ENCODE measurements at regions not wholly inside any gene's neighbourhood (a gene's known extent, or its start where the extent isn't known, plus 50 kb on each side); places are given as distances from the start of the nearest gene placed in this dataset.

DNA sequence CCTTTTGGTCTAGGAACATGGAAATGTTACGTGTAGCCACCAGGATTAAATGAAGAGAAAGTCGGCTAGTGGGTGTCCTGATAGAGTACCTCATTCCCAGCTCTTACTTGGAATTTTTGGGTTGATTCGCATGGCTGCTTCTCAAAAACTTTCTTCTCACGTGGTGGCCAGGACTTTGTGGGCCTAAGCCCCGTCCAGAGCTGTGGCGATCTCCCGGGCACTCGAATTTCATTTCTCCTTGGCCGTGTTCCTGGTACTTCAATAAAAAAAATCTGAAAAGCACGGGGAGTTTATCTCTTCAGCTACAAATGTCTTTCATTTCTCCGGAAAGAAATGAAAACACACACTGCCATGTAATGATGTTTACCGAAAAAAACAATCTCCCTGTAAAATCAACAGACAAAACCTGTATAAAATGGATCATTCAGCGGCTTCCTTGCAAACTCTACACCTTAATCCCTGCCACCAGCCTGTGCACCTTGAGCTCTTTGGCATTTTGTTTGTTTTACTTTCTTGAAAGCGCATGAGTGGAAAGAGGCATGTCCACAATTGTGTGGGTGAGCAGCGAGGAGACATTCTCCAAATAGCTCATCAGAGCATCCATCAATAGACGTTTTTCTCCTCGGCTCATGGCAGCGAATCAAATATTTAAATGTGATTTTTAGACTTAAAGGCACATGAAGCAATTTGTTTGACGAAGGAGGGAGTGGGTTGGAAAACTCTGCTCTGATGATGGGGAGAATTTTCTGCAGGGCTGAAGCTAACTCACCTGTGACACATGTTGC is 173.1 kb downstream of the TFAP2C start:
- DNase-seq (ENCODE audit: low spot score): no peak

DNA sequence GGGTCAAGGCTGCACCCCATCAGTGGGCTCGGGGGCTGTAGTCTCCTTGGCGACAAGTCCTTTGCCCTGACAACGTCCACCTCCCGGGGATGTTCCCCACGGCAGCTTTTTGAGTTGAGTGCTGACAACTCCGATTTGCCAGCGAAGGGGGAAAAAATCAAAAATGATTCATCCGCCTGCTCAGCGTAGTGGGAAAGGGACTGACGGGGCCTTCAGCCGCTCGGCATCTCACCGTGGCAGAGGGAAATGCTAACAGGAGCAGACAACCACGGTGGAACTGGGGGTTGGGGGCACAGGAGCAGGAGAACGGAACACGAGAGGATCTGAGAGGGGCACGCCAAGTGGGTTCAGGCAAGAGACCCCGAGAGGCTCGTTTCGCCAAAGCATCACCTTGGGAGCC is 173.7 kb downstream of the TFAP2C start:
- DNase-seq (ENCODE audit: low spot score): no peak

DNA sequence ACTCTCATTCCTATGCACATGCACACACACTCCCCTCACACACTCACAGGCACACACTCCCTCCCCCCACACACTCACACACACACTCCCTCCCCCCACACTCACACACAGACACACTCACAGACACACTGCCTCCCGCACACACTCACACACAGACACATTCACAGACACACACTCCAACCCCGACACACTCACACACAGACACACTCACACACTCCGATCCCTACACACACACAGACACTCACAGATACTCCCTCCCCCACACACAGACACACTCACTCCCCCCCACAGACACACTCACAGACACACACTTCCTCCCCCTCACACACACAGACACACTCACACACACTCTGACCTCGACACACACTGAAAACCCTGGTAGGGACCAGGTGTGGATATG is 176.2 kb downstream of the TFAP2C start:
- DNase-seq (ENCODE audit: low spot score): no peak

DNA sequence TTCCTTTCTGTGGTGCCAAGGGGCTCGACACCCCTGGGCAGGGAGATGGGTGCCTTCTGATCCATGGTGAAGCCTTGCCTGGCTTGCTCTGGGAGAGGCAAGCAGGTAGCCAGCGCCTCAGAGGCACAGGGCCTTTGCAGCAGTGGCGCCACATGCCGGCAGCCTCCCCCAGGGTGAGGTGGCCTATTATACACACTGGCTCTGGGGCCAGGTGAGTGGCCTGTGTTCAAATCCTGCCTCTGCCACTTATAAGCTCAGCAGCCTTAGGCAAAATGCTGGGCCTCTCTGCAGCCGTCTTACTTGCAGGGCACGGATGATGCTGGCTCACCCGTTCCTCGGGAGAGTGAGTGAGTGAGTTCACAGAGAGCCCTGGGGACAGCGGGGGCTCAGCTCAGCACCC is 176.9 kb downstream of the TFAP2C start:
- no peak for DNase-seq (ENCODE audit: low spot score)

DNA sequence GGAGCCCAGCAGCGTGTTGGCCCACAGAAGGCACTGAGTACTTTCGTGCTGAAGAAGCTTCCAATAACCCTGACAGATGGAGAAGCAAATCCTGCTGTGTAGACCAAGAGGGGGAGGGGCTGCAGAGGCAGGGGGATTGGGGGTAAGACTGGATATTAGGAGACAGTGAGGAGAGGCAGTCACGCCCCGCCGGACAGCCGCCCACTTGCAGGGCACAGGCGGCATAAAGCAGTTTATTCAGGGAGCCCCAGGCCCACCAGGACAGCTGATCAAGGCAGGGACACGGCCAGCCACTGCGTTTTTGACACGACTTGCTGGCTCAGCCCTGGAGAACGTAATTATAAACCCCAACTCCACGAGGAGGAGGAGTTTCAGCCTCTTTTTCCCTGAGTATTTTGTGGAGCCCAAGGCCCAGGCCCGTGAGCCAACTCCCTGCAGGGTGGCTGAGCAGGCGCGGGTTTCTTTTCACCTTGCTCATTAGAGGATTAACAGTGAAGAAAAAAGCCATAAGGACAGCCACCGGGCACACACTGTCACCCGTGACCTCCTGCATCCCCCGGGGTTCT is 177.9 kb downstream of the TFAP2C start:
- DNase-seq (ENCODE audit: low spot score): no peak

DNA sequence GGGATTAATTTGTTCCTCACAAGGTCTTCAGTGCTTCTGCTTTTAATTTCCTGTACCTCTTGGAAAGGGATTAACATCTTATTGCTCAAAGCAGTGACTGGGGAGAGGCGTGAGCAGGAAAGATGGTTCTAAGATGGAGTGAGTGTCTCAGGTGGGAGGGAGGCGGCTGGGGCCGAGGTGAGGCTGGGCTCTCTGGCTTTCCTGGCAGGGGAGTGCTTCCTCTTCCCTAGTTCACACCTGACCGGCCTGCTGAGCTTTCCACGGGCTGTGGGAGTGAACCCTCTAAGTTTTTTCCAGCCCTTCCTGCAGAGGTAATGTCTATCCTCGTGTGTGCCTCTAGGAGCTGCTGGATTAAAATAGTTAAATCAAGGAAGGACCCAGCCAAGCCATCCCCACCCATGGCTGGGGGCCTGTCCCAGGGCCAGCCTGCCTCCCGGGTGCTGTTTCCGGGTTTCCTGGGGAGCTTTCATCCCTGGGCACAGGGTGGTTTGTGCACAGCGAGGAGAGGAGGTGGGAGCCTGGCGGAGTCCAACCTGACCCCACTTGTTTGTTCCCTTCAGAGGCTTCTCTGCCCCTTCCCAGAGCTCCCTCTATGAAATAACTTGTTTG is 179.1 kb downstream of the TFAP2C start:
- no peak for DNase-seq (ENCODE audit: low spot score)

DNA sequence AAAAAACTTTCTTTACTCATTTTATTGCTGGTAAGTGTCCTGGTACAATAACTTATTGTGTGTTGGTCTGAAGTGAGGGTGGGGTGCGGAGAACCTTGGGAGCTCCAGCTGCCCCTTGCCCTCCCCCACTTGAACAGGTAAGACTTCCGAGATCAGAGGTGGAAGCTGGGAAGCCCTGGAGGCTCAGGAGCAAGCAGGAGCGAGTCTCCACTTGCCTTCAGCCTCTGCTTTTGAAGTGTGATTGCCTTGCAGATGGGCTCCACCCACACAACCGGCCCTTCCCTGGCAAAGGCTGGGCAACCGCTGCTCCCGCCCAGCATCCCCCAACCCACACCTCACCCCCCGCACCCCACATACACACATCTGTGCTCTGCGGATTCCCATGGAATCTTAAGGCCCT is 179.6 kb downstream of the TFAP2C start:
- DNase-seq (ENCODE audit: low spot score): no peak

DNA sequence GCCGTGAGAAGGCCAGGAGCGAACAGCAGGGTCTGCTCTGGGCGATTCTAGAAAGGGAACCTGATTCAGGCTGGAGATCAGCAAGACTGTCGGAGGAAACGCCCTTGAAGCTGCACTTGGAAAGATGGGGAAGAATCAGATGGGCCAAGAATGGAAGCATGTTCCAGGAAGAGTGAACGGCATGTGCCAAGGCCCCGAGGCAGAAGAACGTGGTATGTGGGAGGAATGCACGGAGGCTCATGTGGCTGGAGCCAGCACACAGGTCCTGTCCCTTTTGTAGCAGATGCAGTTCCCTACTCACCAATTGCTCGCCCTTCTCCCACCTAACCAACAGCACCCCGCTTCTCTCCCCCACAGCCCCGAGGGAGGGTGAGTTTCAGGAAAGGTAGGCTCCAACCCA is 180.6 kb downstream of the TFAP2C start:
- DNase-seq (ENCODE audit: low spot score): no peak

DNA sequence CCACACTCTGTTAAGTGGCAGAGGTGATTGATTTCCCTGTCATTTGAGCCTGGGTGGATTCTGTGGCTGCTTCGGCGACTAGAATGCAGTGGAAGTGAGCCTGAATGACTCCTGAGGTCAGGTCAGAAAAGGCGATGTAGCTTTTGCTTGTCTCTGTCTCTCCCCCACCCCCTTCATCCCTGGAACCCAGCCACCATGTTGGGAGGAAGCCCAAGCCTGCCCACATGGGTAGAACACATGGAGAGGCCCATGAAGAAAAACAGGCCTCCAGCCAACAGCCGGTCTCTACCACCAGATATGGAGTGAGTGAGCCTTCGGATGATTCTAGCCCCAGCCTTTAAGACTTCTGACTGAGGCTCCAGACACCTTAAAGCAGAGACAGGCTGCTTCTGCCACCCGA is 181.0 kb downstream of the TFAP2C start:
- no peak for DNase-seq (ENCODE audit: low spot score)

DNA sequence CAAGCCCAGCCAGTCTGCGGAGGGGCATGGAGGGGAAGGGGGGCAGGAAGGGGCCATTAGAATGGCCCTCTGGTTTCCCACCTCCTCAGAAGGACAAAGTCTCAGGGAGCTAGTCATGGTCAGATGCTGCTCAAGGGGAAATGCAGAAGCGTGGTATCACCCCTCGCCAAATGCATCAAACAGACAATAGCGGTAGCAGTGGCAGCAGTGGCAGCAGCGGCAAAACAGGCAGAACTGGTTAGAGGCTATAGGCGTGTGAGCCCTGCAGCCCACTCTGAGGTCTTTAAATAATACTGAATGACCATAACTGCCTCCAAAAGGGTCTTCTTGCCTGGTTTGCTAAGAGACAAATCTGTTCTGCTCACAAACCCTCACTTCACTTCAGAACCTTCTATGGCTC is 186.7 kb downstream of the TFAP2C start:
- DNase-seq (ENCODE audit: low spot score): no peak

DNA sequence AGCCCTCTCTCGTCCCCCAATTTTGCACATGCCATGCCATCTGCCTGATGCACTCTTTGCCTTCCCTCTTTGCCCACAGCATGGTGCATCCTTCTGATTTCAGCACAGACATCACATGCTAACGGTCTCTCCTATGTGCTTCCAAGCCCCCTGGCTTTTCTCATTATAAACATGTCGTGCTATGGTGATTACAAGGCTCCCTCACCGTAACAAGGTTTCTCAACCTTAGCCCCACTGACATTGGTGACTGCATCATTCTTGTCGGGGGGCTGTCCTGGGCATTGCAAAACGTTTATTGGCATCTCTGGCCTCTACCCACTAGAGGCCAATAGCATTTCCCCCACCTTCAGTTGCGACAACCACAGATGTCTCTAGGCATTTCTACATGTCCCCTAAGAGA is 187.2 kb downstream of the TFAP2C start:
- no peak for DNase-seq (ENCODE audit: low spot score)

DNA sequence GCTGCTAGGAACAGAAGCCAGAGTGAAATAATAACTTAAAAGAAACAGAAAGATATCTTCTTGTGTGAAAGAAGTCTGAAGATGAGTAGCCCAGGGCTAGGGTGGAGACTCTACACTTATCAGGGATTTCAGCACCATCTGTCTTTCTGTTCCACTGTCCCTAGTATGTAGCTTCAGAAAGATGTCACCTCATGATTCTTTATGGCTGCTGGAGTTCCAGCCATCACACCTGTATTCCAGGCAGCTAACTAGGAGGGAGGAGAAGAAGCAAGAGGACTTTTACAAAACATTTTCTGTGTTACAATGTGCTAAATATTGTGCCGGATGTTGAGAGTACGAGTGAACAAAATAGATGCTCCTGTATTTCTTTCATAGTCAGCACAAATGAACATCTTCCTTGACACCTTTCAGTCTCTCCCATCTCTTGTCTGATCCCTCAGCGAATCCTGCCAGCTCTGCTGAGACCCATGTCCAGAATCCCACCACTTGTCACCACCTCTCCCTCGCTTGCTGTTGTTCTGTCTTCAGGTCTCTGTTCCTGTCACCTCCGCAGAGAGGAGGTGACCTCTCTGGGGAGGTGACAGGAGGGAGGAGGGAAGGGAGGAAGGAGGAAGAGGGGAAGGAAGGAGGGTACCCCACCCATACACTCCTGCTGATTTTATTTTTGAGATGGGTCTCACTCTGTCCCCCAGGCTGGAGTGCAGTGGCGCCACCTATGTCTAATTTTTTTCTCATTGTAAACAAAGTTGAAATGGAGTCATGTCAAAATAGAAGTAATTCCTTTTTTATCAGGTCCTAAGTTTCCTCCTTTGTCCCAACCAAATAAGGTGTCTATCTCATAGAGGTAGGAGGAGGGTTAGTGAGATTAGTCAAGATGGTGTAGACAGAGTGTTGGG is 188.9 kb downstream of the TFAP2C start:
- no peak for DNase-seq (ENCODE audit: low spot score)

DNA sequence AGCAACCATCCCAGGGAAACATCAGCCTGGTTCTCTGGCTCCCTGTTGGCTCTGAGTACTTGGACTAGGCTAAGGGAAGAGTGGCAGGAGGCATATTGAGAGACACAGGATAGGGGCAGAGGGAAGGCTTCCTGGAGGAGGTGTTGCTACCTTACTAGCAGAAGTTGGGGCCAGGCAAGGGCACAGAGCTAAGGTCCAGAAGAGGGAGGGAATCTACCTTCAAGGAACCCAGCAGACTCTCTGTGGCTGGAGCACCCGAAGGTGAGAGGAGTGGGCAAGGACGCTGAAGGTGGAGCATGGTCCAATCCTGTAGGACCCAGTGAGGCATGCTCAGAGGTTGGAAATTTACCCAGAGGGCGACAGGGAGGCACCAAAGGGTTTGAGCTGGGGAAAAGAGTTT is 191.9 kb downstream of the TFAP2C start:
- DNase-seq (ENCODE audit: low spot score): no peak

DNA sequence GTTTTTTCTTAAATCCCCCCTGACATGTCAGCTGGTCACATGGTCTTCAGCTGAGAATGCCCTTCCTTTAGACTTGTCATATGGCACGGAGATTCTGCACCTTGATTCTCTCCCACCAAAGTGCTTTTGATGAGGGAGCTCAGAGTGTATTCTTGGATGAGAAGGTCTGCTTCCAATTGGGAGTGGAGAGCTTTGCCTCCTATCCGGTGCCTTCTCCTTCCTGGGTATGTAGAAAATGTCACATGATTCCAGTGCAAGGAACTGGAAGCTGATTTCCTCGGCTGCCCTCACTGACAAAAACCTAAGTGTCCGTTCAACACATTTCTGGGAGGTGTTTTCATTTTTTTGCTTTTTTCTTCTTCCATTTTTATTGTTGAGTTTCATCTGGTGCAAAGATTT is 197.2 kb downstream of the TFAP2C start:
- no peak for DNase-seq (ENCODE audit: low spot score)

DNA sequence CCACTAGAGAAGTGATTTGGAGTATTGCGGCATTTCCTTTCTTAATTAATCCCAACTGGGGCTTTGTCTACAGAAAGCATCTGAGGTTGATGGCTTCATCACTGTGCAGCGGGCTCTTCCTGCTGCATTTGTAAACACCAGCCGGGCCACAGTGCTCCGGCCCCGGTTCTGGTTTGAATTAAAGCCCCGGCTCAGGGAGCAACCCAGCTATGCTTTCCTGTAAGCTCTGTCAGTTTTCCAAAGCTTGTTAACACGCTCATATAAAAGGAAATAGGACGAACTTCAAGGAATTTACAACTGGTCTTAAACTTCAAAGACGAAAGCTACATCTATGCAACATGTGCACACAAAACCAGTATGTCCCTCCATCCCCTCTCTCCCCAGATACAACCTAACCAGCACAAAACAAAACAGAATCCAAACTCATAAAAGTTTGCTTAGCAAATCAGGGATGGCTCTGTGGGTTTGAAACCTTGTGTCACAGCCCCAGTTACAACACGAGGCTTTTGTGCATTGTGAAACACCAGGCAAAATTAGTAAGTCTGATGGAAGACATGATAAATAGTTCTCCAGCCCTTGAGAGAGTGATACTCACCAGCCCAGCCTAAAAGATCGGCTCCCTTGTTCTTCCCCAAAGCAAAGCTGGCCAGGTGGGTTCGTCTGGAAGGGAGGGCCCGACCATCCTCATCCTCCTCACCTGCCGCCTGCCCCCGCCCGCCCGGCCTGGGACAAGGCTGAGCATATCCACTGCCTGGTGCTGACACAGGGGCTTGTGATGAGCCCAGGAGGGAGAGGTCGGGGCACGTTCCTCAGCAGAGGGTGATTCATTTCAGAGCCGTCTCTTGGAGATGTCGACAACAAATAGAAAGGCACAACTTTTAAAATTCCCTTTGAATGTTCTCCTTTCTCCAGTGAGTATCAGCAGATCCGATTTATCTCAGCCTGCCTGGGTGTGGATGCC is 197.9 kb downstream of the TFAP2C start:
- DNase-seq (ENCODE audit: low spot score): no peak

DNA sequence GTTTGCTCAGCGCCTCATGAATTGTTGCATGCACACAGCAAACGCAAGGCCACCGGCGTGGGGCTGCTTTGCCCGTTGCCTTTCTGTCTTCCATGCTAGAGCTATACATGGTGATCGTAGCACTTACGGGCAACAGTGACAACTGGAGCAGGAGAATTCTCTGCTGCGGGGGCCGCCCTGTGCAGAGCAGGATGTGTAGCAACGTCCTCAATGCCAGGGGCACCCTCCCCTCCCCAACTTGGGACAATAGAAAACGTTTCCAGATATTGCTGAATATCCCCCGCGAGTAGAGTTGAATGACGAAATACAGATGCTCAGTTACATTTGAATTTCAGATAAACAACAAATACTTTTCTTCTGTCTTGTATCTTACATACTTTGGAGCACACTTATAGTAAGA is 198.7 kb downstream of the TFAP2C start:
- no peak for DNase-seq (ENCODE audit: low spot score)

DNA sequence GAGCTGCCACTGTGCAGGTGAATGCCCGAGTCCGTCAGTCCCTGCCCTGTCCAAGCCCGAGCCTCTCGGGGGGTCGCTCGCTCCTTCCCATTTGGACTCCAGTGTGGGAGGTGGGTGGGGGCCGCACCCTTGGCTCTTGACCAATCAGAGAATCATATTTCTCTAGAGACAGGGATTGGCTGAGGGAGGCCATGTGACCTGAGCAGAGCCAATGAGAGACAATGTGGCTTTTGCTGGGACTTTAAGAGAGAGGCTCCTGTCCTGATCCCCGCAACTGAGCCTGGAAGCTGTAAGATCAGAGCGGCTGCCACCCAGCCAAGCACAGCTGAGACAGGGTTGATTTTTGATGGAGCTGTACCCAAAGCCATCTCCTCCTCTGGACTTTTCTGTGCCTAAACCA is 199.3 kb downstream of the TFAP2C start:
- no peak for DNase-seq (ENCODE audit: low spot score)

DNA sequence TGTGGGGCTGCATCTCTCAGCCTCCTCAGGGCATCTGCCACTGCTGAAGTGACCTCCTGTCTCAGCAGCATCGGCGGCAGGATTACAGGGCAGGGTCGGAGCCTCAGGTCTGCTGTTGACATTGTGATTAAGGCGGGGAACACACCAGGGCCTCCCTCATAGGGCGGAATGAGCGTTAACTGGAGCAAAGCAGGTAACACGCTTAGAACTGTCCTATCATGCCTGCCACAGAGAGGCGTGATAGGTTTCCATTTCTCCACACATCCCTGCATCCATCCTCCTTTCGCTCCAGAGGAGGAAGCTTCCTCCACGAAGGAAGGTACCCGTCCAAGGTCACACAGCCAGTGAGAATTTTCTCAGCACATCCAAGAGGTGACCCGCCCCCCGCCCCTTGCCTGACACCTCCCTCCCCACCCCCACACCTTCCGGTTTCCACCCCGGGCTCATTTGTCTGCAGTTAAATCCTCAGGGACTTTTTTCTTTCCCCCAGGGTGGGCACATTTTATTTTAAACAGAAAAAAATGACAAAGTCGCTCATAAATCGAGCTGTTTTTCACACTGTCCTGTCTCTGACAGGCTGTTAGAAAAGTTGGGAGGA is 200.8 kb downstream of the TFAP2C start:
- no peak for DNase-seq (ENCODE audit: low spot score)

DNA sequence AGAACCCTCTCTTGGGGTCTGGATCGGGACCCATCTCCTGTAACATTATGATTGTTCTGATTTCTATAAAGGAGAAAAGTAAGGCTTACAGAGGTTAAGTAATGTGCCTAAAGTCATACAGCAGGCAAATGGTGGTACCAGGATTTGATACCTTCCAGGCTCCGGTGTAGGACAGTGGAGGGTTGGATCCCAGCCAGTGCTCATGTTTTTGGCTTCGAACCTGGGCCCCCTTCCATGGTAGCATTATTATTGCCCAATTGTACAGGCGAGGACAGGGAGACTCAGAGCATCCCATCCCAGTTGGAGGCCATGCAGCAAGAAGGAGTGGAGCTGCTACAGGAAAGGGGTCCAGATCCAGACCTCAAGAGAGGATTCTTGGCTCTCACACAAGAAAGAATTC is 202.7 kb downstream of the TFAP2C start:
- DNase-seq (ENCODE audit: low spot score): no peak

DNA sequence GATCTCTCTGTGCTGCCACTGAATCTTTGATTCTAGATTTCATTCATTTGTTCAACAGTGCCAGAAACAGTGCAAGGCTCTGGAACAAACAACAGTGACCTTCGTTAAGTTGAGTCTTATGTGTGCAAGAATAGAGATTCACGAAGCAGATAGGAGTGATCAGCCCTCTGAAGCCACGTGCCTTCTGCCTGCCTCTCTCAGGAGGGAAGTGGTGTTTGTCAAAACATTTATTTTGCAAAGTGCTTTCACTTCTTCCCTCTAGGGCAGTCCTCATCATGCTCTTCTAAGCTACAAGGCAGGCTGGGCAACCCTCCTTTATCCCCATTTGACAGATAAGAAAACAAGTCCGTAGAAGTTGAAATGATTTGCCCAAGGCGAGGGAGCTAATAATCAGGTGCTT is 204.3 kb downstream of the TFAP2C start:
- DNase-seq (ENCODE audit: low spot score): no peak

All from LoVo (cell line).